Testis (tissue), 2 donors: ENCODE measurements at regions not wholly inside any gene's neighbourhood (a gene's known extent, or its start where the extent isn't known, plus 50 kb on each side); places are given as distances from the start of the nearest gene placed in this dataset.

Experiments used
- DNase-seq: peaks from one replicate; pipeline ENCODE4 v3.0.0-alpha.2; 2019
- H3K27ac ChIP-seq, 2 donors: fragments of 200-600 bp; sonication (generic); one replicate each; pipeline ENCODE4 v1.5.1; 2019
- H3K27me3 ChIP-seq: fragments of 200-600 bp; sonication (generic); one replicate; pipeline ENCODE4 v1.5.1; 2019
- H3K36me3 ChIP-seq: fragments of 200-600 bp; sonication (generic); one replicate; pipeline ENCODE4 v1.5.1; 2017; ENCODE audit warnings: low read depth; ENCODE audit errors: missing control alignments
- H3K4me1 ChIP-seq: fragments of 200-600 bp; sonication (generic); one replicate; pipeline ENCODE4 v1.5.1; 2019
- H3K4me3 ChIP-seq, 2 donors: fragments of 200-600 bp; sonication (generic); one replicate each; pipeline ENCODE4 v1.5.1; 2017 to 2019
- H3K9me3 ChIP-seq: fragments of 200-600 bp; sonication (generic); one replicate; pipeline ENCODE4 v1.5.1; 2017
- CTCF ChIP-seq, 3 experiments: fragments of 450-650 bp in 2 of 3; fragments of 200-600 bp in 1 of 3; sonication (generic) in 1 of 3; IDR thresholded peaks; one replicate each; pipeline ENCODE4 v1.5.1; 2016 to 2019; ENCODE audit warnings: antibody characterized with exemption in 3 of 3, mild to moderate bottlenecking in 2 of 3, moderate library complexity in 1 of 3
- POLR2A ChIP-seq: fragments of 450-650 bp; IDR thresholded peaks from one replicate; pipeline ENCODE4 v1.6.1; 2017; ENCODE audit warnings: antibody characterized with exemption, mild to moderate bottlenecking, moderate library complexity
- WGBS, 2 donors: methylation state at CpG; one replicate each; pipeline ENCODE4 v1.1.5; 2018; 5-methylcytosine and 5-hydroxymethylcytosine counted together
- intact Hi-C: fragments of 100-400 bp; cut with DNase I; formaldehyde crosslinking; loops from one replicate; pipeline ENCODE4 v1.15.1; 2023; ENCODE audit warnings: low total_unique reads

DNA sequence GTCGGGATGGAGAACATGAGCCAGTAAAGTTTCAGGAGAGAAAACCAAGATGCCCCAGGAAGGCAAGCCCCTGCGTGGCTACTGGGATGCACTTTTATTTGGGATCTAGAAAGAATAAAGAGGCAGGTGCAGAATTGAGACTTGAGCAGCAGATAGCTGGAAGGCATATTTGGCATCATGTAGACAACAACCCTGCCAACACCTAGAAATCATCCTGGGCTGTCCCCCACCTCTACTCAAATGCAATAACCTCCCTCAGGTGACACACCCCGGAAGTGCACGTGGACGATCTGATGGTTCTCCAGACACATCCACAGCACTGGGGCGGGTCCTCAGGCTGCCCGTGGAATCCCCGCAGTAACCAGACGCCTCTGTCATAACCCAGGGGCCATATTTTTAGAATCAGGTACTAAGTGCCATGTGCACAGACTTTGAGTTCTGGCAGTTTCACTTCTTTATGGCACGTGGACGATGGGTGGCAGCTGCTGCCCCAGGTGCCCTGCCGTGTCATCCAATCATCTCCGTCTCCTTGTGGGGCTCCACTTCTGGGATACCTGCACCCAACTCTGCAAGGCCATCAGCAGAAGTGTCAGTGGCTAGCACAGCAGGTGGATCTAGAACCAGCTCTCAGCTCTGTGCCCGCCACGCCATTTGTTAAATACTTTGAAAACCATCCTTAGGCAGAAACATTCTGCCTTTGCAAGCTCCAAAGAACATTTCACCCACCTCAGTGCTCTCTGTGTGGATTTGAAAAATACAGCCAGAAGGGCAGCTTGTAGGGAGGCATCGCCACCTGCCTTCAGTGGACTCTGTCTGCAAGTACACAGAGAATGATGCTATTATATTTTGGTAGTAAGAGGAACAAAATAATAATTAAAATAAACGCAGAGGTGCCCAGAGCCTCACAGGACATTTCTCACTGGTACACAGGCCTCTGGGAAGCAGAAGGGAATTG lies 771.7 kb upstream of the TMEM132C start:
- WGBS, 2 donors: 90 to 92% methylated on average over 12 to 17 of the region's 17 CpGs
- no peaks in the 10 kb centered on the region for H3K4me1 ChIP-seq
- no peaks in the 10 kb centered on the region for H3K27me3 ChIP-seq
- TF ChIP-seq CTCF (IDR thresholded peaks at IDR 0.05) (no peak), POLR2A (no peak)
- no peak overlapping the region for H3K4me3 ChIP-seq
- DNase-seq: no peak
- no peaks in the 10 kb centered on the region for H3K9me3 ChIP-seq
- intact Hi-C loops: no loop called here
- no peak overlapping the region for H3K27ac ChIP-seq
- no peaks in the 10 kb centered on the region for H3K36me3 ChIP-seq

DNA sequence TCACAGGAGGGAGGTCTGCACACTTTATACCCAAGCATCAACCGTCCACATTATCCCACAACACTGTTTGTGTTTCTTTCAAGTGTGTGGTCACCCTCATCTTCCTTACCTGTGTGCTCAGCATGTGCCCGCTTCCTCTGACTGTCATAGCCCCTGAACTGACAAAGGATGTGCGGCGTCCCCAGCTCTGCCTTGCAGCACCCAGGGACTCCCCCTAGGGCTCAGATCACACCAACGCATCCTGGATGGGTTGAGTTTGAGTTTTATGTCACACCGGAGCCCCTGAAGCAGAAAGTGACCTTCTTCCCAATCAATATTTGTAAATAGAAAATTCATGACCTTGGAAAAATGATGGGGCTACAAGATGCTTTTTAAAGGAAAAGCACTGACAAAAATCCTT lies 770.7 kb upstream of the TMEM132C start:
- H3K27me3 ChIP-seq: no peaks in the 10 kb centered on the region
- intact Hi-C loops: no loop called here
- H3K9me3 ChIP-seq: no peaks in the 10 kb centered on the region
- no peaks in the 10 kb centered on the region for H3K36me3 ChIP-seq
- H3K4me3 ChIP-seq: no peak overlapping the region
- TF ChIP-seq POLR2A: no peak
- TF ChIP-seq CTCF (IDR thresholded peaks at IDR 0.05): no peak
- 77 to 83% methylated on average over 6 of the region's 6 CpGs for WGBS, 2 donors
- H3K27ac ChIP-seq: no peak overlapping the region
- no peak for DNase-seq
- no peaks in the 10 kb centered on the region for H3K4me1 ChIP-seq

GRCh38 chr12:127500512-127501035 lies 766.4 kb upstream of the TMEM132C start:
- TF ChIP-seq CTCF (IDR thresholded peaks at IDR 0.05) (no peak), POLR2A (no peak)
- no peak overlapping the region for H3K4me3 ChIP-seq
- WGBS, 2 donors: 61 to 65% methylated on average over 7 of the region's 7 CpGs
- no peaks in the 10 kb centered on the region for H3K4me1 ChIP-seq
- intact Hi-C loops: no loop called here
- H3K27me3 ChIP-seq: no peaks in the 10 kb centered on the region
- no peak for DNase-seq
- H3K36me3 ChIP-seq: no peaks in the 10 kb centered on the region
- no peaks in the 10 kb centered on the region for H3K9me3 ChIP-seq
- no peak overlapping the region for H3K27ac ChIP-seq

DNA sequence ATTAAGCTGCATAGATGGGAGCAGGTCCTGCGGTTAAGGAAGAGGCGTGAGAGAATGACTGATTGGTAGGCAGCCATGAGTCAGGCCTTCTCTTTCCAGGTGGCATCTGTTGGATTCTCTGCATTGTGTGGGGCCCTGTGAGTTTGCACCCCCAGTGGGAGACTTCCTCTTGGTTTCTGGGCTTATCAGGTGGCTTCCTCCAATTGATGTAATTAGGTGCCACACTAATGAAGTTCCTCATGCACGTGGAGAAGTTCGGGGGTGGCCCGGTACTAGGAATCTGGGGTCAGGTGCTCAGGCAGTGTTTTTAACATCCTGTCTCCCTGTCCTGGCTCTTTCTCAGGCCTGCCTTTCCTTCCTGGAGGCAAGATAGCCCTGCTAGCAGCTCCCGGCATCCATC lies 765.1 kb upstream of the TMEM132C start:
- intact Hi-C loops: no loop called here
- no peaks in the 10 kb centered on the region for H3K27me3 ChIP-seq
- 79 to 80% methylated on average over 6 of the region's 6 CpGs for WGBS, 2 donors
- DNase-seq: no peak
- no peak for TF ChIP-seq CTCF (IDR thresholded peaks at IDR 0.05)
- no peak for TF ChIP-seq POLR2A
- H3K27ac ChIP-seq: no peak overlapping the region
- no peak overlapping the region for H3K4me3 ChIP-seq
- H3K9me3 ChIP-seq: no peaks in the 10 kb centered on the region
- H3K36me3 ChIP-seq: no peaks in the 10 kb centered on the region
- no peaks in the 10 kb centered on the region for H3K4me1 ChIP-seq
